ENCODE measurements at regions not wholly inside any gene's neighbourhood (a gene's known extent, or its start where the extent isn't known, plus 50 kb on each side); places are given as distances from the start of the nearest gene placed in this dataset.

- Mint-ChIP-seq H3K4me3 (ENCODE audit: unreplicated experiment) (no peak overlapping the region), H3K36me3 (ENCODE audit: low read depth, unreplicated experiment) (no peaks in the 10 kb centered on the region), H3K27ac (ENCODE audit: unreplicated experiment) (no peak overlapping the region), H3K4me1 (ENCODE audit: low read depth, unreplicated experiment) (no peaks in the 10 kb centered on the region), H3K27me3 (ENCODE audit: low read depth, unreplicated experiment) (peaks cover 8% of the 10 kb centered on the region), H3K9me3 (ENCODE audit: unreplicated experiment) (peaks cover 3% of the 10 kb centered on the region)
- DNase-seq (ENCODE audit: low read depth), result no peak
- Histone ChIP-seq H3K79me2 (ENCODE audit: insufficient read depth, low read length) (no peaks in the 10 kb centered on the region), H3K36me3 (ENCODE audit: insufficient read depth, low read length) (no peaks in the 10 kb centered on the region), H3K9me3 (ENCODE audit: insufficient read depth, low read depth, low read length) (no peaks in the 10 kb centered on the region), H3K4me2 (ENCODE audit: low read length) (no peak overlapping the region), H3K27ac (ENCODE audit: low read depth, low read length) (no peak overlapping the region), H3K4me3 (ENCODE audit: insufficient read depth, low read depth, low read length) (no peak overlapping the region), H3K27me3 (ENCODE audit: insufficient read depth, low read length) (peaks cover 3% of the 10 kb centered on the region), H3K9ac (ENCODE audit: low read length) (no peak overlapping the region), H4K20me1 (ENCODE audit: insufficient read depth, low read length) (no peaks in the 10 kb centered on the region), H3K4me1 (ENCODE audit: insufficient read depth, low read length) (peaks cover 4% of the 10 kb centered on the region), H2AFZ (ENCODE audit: low read depth, low read length) (no peak overlapping the region)
- no peak for TF ChIP-seq EZH2 (IDR thresholded peaks at IDR 0.05; ENCODE audit: insufficient read depth, low read length)
- TF ChIP-seq CTCF (IDR thresholded peaks at IDR 0.05; ENCODE audit: insufficient read depth, low read depth, low read length), result no peak
- FAIRE-seq, result no peak
Measured at GRCh38 chr3:59256230-59256629, 206.4 kb upstream of the CFAP20DC start.

GRCh38 chr3:59254976-59255375, 205.2 kb upstream of the CFAP20DC start:
- H3K4me1 Mint-ChIP-seq (ENCODE audit: low read depth, unreplicated experiment), result no peaks in the 10 kb centered on the region
- no peak overlapping the region for H3K9ac ChIP-seq (ENCODE audit: low read length)
- DNase-seq (ENCODE audit: low read depth), result no peak
- no peak overlapping the region for H2AFZ ChIP-seq (ENCODE audit: low read depth, low read length)
- H3K4me3 ChIP-seq (ENCODE audit: insufficient read depth, low read depth, low read length), result no peak overlapping the region
- no peaks in the 10 kb centered on the region for H3K36me3 ChIP-seq (ENCODE audit: insufficient read depth, low read length)
- no peaks in the 10 kb centered on the region for H3K79me2 ChIP-seq (ENCODE audit: insufficient read depth, low read length)
- peaks cover 3% of the 10 kb centered on the region for H3K27me3 ChIP-seq (ENCODE audit: insufficient read depth, low read length)
- H3K27me3 Mint-ChIP-seq (ENCODE audit: low read depth, unreplicated experiment), result peaks cover 8% of the 10 kb centered on the region
- no peak overlapping the region for H3K27ac ChIP-seq (ENCODE audit: low read depth, low read length)
- TF ChIP-seq EZH2 (IDR thresholded peaks at IDR 0.05; ENCODE audit: insufficient read depth, low read length), result no peak
- TF ChIP-seq CTCF (IDR thresholded peaks at IDR 0.05; ENCODE audit: insufficient read depth, low read depth, low read length), result no peak
- no peak for FAIRE-seq
- H3K4me1 ChIP-seq (ENCODE audit: insufficient read depth, low read length), result peaks cover 4% of the 10 kb centered on the region
- H3K9me3 Mint-ChIP-seq (ENCODE audit: unreplicated experiment), result peaks cover 3% of the 10 kb centered on the region
- H3K27ac Mint-ChIP-seq (ENCODE audit: unreplicated experiment), result no peak overlapping the region
- no peak overlapping the region for H3K4me3 Mint-ChIP-seq (ENCODE audit: unreplicated experiment)
- H4K20me1 ChIP-seq (ENCODE audit: insufficient read depth, low read length), result no peaks in the 10 kb centered on the region
- no peak overlapping the region for H3K4me2 ChIP-seq (ENCODE audit: low read length)
- no peaks in the 10 kb centered on the region for H3K36me3 Mint-ChIP-seq (ENCODE audit: low read depth, unreplicated experiment)
- H3K9me3 ChIP-seq (ENCODE audit: insufficient read depth, low read depth, low read length), result no peaks in the 10 kb centered on the region

- H3K27me3 ChIP-seq (ENCODE audit: insufficient read depth, low read length), result peaks cover 3% of the 10 kb centered on the region
- no peaks in the 10 kb centered on the region for H3K9me3 ChIP-seq (ENCODE audit: insufficient read depth, low read depth, low read length)
- H3K27ac Mint-ChIP-seq (ENCODE audit: unreplicated experiment), result no peak overlapping the region
- no peak overlapping the region for H3K4me3 ChIP-seq (ENCODE audit: insufficient read depth, low read depth, low read length)
- peaks cover 3% of the 10 kb centered on the region for H3K9me3 Mint-ChIP-seq (ENCODE audit: unreplicated experiment)
- no peak overlapping the region for H3K27ac ChIP-seq (ENCODE audit: low read depth, low read length)
- H2AFZ ChIP-seq (ENCODE audit: low read depth, low read length), result no peak overlapping the region
- H3K4me1 ChIP-seq (ENCODE audit: insufficient read depth, low read length), result peaks cover 4% of the 10 kb centered on the region
- TF ChIP-seq CTCF (IDR thresholded peaks at IDR 0.05; ENCODE audit: insufficient read depth, low read depth, low read length) (no peak), EZH2 (IDR thresholded peaks at IDR 0.05; ENCODE audit: insufficient read depth, low read length) (no peak)
- no peak overlapping the region for H3K9ac ChIP-seq (ENCODE audit: low read length)
- FAIRE-seq, result no peak
- H3K27me3 Mint-ChIP-seq (ENCODE audit: low read depth, unreplicated experiment), result peaks cover 8% of the 10 kb centered on the region
- no peak overlapping the region for H3K4me2 ChIP-seq (ENCODE audit: low read length)
- no peaks in the 10 kb centered on the region for H3K36me3 ChIP-seq (ENCODE audit: insufficient read depth, low read length)
- H4K20me1 ChIP-seq (ENCODE audit: insufficient read depth, low read length), result no peaks in the 10 kb centered on the region
- H3K4me1 Mint-ChIP-seq (ENCODE audit: low read depth, unreplicated experiment), result no peaks in the 10 kb centered on the region
- no peaks in the 10 kb centered on the region for H3K36me3 Mint-ChIP-seq (ENCODE audit: low read depth, unreplicated experiment)
- no peak for DNase-seq (ENCODE audit: low read depth)
- H3K79me2 ChIP-seq (ENCODE audit: insufficient read depth, low read length), result no peaks in the 10 kb centered on the region
- no peak overlapping the region for H3K4me3 Mint-ChIP-seq (ENCODE audit: unreplicated experiment)
Measured at GRCh38 chr3:59254433-59254832, 204.6 kb upstream of the CFAP20DC start.
